ENCODE measurements at regions not wholly inside any gene's neighbourhood (a gene's known extent, or its start where the extent isn't known, plus 50 kb on each side); places are given as distances from the start of the nearest gene placed in this dataset.
"Not testable (repeated sequence)": the region's sequence is repeated elsewhere in the genome, so short reads cannot be mapped to it uniquely, and the experiment has no call there.

DNA sequence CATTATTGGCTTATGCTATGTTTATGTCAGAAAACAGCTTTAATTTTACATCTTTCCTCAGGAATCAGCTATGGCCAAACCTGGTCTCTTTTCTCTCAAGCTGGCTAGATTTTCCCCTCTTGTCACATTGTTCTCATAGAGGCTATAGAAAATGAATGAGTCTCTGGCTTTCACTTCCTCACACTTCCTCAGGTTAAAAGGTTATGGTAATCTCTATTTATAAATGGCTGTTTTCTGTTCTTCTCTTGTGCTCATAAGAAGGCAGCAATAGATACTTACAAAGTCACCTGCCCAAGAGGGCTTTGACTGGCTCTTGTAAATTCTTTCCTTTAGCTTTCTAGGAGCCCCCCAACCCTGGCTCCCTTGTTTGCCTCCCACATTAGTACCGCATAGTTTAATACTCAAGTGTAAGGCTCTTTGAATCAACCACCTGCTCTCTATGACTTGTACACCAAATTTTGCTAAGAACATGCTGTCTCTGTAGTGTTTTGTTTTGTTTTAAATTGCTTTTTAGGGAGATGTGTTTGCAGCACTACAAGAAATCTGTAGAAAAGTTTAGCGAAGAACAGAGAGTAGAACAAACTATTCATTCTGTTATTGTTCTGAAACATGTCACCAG lies 897.4 kb upstream of the CITED2 start:
- no peak for DNase-seq

DNA sequence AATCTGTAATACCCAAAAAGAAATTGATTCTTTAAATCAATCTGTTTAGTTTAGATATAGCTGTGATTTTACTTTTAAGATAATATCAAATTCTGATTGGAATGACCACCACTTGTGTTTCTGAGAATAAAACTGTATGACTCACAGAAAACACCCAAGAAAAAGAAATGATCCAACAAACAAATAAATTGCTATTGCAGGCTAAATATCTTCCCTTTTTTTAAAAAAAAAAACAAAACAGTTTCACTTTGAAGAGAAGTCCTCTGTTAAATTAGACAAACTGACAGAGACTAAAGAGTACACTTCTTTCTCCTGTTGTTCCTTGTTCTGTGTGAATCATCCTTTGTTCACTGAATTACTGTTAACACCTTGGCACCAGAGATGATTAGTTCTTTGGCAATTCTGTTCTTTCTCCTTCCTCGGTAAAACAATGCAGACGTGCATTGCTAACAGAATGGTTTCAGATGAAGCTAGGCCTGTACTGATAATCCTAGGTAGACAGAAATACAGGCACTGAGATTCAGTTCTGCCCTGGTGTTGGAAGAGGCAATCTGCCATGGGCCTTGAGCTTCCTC lies 895.2 kb upstream of the CITED2 start:
- no peak for DNase-seq

DNA sequence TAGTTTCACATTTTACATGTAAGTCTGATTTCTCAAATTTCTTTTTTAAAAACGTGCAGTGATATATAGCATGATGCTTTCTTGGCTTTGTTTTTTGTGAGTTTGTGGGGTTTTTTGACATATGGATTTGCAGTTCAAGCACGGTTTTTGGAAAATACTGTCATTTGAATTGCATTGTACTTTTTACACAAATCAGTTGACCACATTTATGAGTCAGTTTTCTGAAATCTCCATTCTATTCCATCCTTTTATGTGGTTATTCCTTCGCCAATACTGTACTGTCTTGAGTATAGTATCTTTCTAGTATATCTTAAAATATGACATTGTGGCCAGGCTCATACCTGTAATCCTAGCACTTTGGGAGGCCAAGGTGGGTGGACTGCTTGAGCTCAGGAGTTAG lies 890.0 kb upstream of the CITED2 start:
- DNase-seq: no peak

DNA sequence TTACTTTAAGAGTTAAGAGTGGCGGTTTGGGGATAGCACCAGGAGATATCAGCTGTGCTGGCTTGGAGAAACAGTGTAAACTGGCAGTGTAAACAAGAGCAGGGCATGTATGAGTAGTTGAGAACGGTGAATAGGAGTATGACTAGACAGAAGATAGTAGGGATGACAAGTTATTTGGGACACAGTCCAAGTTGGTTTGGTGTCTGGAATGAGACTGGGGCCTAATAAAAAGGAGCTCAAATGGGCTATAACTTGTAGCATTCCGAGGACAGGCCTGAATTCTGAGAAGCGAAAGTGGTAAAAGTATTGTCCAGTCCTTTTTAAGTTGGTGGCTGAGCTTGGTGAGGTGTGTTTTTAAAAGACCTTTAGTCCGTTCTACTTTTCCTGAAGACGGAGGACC lies 883.9 kb upstream of the CITED2 start:
- not testable (repeated sequence) for DNase-seq

DNA sequence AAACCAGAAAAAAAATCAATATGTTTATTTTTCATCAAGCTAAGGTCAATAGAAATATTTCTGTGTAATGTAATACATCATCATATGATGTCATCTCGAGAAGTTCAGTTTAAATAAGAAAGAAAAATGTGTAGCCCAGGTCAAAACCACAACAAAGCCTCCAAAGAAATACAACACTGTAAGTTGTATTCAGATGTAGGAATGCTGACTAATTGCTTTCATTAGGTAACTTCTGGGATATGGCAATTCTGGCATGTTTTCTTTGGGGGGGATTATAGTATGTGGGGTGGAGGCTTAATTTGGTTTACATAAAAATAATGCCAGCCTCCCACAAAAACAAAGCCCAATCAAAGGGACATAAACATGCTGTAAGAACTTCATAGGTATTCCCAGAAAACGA lies 881.8 kb upstream of the CITED2 start:
- no peak for DNase-seq

DNA sequence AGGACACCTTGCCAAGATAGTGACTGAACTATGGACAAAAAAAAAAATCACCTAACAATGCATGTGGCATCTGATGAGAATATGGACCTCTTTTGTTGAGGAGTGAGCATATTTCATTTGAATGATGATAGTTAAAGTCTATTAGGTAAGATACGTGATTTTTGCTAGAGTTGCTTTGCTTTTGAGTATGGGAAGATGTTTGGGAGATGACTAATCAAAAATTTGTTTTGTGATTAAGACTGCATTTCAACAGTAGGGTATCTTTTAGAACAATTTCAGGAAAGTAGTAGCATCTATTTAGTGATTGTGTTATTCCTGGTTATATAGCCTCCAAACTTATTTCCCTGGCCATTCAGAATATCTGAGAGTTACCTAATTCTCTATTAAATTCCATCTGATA lies 878.6 kb upstream of the CITED2 start:
- DNase-seq: no peak

DNA sequence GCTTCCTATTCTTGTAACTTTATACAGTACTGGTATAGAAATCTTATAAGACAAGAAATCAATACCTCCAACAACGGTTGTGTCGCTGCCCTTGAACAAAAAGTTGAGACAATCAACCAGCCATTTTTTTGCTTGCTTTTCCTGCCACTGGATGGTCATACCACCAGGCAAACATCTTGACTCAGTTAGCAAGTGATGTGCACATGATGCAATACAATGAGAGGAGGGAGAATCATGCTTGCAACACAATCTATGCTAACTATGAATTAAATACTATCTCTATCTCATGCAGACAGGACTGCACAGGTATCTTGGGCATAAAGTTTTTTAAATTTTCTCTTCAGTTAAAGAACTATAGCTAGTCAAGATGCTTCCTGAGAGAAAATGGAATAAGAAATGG lies 877.7 kb upstream of the CITED2 start:
- no peak for DNase-seq

DNA sequence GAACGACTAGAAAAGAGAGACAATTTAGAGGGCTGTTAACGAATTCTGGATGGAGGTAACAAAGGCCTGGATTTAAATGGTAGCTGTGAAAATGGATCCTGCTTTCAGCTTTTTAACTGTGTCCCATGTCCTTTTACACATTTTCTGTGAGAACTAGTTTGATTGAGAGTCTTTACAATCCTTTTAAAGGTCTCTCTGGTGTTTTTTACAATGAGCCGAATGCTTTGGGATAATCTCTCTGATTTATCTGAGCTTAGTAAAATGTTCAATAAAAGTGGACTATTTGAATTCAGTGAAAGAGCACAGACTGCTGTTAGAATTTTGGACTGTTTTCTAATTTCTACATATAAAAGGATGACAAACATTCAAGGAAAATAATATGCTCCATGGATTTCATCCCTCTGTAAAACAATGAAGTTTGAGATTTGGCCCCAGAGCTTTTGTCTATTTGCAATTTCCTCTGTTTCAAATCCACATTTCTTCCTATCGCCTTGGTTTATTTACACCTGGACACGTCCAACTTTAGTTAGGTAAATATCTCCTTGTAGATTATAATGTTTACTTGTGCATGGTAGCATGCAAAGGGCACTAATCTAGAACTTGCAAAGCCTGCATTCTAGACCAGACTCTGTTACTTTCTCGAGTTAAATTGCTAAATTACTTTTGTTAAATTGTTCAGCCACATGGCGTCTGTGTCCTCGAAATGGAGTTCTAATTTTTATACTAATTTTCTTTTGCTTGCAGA lies 871.0 kb upstream of the CITED2 start:
- DNase-seq: no peak

DNA sequence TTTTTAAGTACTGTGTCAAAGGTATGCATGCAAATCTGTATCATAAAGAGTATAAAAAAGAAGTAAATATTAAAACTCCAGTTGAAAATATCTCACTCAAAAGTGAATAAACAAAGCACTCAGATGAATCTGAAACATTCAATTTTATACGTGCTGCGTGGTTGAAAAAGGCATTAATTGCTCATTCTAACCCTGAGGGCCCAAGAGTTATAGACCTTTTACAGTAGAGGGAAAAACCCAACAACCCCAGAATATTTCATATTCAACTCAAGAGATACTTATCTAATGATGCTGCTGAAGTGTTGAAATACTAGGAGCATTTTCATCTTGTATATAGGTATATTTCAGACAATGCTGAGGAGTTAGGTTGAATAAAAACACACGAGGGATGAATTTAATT lies 862.8 kb upstream of the CITED2 start:
- DNase-seq: no peak

DNA sequence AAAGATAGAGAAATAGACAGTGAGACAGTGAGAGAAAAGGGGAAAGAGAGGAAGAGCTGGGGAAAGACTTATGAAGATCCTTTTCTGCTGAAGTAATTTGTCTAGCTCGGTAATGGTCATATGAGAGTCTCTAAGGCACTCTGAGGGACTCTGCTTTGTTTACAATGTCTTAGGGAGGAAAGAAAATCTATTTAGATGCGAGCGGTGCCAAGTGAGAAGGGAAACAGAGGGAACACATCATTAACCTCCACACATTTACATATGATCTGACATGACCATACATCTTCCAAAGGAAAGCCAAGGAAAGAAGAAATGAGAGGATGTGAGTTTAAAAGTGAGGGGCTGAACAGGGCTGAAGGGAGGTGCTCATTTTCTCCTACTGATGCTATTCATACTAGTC lies 862.3 kb upstream of the CITED2 start:
- DNase-seq: no peak

DNA sequence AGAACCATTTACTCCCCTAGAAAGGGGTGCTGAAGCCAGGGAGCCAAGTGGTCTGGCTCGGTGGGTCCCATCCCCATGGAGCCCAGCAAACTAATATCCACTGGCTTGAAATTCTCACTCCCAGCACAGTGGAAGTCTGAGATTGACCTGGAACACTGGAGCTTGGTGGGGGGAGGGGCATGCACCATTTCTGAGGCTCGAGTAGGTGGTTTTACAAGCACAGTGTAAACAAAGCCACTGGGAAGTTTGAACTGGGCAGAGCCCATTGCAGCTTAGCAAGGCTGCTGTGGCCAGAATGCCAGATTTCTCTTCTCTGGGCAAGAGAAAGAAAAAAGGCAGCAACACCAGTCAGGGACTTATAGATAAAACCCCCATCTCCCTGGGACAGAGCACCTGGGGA lies 855.8 kb upstream of the CITED2 start:
- DNase-seq: no peak

DNA sequence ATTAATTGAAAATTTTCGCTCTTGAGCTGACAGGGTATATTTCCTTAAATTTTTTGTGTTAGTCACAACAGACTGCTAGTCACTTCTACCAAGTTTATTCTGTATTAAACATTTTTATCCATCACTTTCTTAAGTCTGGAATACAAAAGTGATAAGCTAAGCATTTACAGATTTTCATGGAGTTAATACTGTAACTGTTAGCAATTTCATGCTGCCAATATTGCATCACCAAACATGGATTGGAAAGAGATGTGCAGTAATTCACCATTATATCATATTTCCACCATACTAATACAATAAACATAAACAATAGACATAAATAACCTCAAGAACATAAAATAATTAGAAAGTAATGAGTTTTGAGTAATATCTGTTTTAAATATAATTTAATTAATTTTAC lies 854.0 kb upstream of the CITED2 start:
- DNase-seq: no peak

DNA sequence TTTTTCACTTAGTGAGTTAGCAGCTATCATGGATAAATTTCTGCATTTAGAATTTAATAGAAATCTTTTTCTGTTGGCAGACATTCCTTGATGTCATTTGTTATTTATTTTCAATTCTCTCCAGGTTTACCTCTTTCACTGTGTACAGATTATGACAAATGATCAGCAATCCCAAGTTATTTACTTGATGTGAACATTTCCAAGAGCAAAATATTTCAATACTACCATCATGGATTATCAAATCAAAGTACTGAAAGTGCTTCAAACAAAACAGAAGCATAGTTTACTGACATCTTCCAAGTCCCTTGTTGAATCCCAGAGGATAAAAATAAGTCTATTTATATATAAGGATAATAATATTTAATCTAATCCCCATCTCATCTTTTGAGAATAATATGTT lies 852.2 kb upstream of the CITED2 start:
- no peak for DNase-seq

DNA sequence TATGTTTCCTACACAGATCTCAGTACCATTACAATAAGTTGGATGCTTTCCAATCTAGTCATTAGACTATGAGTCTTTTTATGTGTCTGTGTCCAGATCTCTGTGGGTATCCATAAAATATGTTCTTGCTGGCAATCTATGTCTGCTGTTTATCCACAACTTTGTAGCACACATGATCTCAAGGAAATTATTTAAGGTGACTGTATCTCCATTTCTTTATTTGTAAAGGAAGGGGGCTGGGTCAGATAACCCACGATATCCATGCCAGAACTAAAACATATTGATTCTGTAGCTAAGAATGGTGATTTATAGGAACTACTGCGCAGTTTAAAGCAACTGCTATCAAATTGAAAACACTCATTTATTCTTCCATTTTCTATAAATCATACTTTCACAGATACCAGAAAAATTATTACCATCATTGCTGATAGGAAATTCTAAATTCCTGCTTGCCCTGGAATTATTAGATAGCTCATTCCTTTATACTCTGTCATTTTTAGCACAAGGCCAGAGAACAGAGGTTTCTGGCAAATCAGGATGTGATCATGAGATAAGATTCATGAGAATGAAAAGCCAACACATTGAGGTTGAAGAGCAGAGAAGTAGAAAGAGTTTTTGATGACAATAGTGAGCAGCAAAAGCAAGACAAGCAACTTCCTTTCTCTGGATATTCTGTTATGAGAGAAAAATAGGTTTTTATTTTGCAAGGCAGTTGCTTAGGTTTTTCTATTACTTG lies 851.4 kb upstream of the CITED2 start:
- no peak for DNase-seq

DNA sequence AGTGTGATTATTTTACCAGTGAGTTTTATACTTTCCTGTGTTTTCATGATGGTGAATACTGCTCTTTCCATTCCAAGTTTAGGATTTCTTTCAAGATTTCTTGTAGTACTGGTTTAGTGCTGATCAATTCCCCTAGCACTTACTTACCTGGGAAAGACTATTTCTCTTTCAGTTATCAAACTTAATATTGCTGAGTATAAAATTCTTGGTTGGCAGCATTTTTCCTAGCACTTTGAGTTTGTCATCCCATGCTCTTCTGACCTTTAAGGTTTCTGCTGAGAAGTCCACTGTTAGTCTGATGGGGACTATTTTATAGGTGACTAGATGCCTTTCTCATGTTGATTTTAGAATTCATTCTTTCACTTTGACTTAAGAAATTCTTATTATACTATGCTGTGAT lies 842.8 kb upstream of the CITED2 start:
- no peak for DNase-seq

DNA sequence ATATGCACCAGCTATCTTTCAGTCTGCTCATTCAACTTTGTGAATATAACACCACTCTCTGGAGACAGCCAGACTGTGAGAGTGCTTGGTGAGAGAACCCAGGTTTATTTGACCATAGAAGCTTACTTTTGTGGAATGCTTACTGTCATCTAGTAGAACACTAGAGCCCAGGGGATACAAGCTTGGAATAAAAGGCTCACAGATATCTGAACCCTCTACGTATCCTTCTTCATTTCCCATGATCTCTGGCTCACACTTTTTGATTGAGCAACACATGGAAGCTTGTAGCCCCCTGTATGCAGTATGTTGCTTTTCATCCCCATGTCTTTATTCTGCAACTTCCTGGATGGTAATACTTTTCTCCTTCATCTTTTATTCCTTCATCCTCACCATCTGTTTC lies 835.3 kb upstream of the CITED2 start:
- DNase-seq: no peak

DNA sequence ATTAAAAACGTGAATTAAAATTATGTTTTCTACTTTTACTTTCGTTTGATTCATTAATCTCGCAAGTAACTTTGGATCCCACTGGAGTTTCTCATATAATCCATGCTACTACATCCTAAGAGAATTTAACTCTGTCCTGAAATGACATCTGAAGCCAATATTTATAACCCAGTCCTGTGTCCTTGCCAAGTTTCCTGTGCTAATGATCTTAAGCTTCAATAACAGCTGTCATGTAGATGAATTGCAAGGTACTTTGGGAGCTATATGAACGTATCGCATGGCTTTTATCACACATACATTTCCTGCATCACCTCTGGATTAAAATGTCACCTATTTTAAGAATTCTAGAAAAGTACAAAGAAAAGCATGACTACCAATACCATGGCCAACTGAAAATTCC lies 833.8 kb upstream of the CITED2 start:
- no peak for DNase-seq

DNA sequence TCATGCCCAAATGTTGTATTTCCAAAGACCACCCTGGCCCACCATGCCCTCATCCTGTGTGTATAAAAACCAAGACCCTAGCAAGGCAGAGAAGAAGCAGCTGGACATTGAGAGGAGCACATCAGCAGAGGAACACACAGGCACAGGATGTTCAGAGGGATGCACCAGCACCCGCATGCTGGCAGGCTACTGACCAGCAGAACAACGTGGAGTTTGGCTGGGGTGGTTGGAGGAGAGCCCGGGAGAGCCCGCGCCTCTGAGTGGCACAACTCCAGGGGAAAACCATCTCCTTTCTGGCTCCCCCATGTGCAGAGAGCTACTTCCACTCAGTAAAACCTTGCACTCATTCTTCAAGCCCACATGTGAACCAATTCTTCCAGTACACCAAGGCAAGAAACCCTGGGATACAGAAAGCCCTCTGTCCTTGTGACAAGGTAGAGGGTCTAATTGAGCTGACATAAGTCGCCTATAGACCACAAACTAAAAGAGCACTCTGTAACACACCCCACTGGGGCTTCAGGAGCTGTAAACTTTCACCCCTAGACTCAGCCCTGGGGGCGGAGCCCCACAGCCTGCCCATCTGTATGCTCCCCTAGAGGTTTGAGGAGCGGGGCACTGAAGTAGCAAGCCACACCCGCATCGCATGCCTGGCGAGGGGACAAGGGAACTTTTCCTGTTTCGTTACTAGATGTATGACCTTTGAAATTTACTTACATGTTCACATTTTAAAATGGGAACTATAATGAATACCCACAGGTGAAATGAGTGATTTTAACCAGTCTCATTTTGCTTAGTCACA lies 831.5 kb upstream of the CITED2 start:
- no peak for DNase-seq

DNA sequence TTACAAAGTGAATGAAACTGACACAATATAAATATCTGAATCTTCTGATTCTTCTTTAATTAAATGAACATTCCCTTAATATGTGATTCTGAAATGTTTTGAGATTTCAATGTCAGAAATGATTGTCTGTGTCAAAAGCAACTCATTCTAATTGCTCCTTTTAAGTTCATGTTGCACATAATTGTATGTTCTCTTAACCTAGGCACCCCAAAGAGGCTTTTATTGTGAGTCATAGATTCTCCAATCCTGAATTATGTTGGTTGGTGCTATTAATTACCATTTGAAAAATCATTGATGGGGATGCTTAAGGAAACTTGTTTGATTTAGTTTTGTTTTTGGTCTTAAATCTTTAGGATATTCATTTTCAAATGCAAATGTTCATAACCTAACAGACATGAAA lies 829.7 kb upstream of the CITED2 start:
- no peak for DNase-seq

DNA sequence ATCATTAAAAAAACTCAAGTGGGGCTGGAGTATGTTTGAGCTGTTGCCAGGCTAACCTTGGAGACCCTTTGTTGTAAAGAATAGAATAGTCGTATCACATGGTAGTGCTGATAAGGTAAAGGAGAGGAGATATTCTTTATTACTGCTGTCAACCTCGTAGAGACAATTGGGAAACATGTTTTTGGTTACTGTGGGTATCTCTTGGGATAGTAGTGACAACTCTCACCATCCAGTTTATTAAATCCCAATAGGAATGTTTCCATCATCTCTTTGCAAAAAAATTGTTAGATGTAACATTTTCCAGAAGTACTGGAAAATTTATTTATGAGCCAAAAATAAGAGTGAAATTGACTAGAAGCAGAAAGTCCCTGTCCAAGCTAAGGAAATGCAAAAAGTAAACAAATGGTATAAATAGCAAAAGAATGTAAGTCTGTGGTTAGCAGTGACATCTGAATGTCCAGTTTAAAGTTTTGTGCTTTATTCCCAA lies 829.3 kb upstream of the CITED2 start:
- peak; percentile 26 for DNase-seq

DNA sequence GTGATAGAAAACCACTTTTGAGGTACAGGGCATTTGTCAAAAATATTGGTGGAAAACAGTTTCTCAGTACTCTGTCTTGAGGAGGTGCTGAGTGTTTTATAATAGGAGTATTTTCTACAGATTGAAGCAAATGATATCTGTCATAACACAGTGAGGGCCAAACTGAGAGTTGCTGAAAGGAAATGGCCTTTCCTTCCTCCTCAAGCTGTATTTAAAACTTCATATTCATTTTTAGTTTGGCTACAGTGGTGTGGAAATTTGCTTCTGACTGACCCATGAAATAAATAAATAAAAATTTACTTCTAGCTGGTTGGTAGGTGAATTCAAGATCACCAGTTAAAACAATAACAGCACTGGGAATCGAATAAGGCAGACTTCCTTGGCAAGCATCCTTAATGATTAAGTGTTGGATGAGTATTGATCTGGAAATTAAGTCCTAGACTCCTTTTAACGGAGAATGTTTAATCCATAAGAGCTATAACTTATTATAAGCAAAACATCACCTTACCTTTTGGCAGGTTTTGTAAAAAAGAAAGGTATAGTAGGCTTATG lies 828.6 kb upstream of the CITED2 start:
- DNase-seq: no peak

DNA sequence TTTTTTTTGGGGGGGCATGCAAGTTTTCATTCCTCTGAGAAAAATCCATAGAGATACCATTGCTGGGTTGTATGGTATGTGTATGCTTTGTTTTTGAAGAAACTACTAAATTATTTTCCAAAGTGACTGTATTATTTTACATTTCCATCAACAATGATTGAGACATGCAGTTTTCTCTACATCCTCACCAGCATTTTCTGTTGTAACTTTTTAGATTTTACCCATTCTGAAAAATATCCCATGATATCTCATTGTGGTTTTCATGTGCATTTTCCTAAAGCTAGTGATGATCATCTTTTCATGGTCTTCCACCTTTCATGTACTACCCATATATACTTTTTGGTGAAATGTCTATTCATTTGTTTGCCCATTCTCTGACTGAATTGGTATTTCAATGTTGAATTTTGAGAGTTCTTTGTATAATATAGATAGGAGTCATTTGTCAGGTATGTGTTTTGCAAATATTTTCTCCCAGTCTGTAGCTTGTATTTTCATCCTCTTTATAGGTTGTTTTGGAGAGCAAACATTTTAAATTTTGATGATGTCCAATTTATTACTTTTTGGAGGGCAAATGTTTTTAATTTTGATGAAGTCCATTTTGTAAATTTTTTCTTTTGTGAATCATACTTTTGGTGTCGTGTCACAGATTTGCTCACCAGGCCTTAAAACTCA lies 827.5 kb upstream of the CITED2 start:
- DNase-seq: no peak
